LNCAP (cell line): ENCODE measurements at regions not wholly inside any gene's neighbourhood (a gene's known extent, or its start where the extent isn't known, plus 50 kb on each side); places are given as distances from the start of the nearest gene placed in this dataset.

Source experiments
- TF ChIP-seq, protein P1 (sequence below): fragments of 450-650 bp; IDR thresholded peaks from 2 replicates; pipeline ENCODE4 v1.5.1; 2017; ENCODE audit warnings: mild to moderate bottlenecking

GRCh38 chrX:63529961-63530360, 178.8 kb upstream of the SPIN4 start:
- TF ChIP-seq, protein P1, sequence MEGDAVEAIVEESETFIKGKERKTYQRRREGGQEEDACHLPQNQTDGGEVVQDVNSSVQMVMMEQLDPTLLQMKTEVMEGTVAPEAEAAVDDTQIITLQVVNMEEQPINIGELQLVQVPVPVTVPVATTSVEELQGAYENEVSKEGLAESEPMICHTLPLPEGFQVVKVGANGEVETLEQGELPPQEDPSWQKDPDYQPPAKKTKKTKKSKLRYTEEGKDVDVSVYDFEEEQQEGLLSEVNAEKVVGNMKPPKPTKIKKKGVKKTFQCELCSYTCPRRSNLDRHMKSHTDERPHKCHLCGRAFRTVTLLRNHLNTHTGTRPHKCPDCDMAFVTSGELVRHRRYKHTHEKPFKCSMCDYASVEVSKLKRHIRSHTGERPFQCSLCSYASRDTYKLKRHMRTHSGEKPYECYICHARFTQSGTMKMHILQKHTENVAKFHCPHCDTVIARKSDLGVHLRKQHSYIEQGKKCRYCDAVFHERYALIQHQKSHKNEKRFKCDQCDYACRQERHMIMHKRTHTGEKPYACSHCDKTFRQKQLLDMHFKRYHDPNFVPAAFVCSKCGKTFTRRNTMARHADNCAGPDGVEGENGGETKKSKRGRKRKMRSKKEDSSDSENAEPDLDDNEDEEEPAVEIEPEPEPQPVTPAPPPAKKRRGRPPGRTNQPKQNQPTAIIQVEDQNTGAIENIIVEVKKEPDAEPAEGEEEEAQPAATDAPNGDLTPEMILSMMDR: no peak

- TF ChIP-seq, protein P1: no peak
Measured at GRCh38 chrX:63526863-63527262, 175.7 kb upstream of the SPIN4 start.

GRCh38 chrX:63525491-63525890, 174.4 kb upstream of the SPIN4 start:
- TF ChIP-seq, protein P1: no peak

GRCh38 chrX:63514569-63515080, 163.5 kb upstream of the SPIN4 start:
- TF ChIP-seq, protein P1: no peak

DNA sequence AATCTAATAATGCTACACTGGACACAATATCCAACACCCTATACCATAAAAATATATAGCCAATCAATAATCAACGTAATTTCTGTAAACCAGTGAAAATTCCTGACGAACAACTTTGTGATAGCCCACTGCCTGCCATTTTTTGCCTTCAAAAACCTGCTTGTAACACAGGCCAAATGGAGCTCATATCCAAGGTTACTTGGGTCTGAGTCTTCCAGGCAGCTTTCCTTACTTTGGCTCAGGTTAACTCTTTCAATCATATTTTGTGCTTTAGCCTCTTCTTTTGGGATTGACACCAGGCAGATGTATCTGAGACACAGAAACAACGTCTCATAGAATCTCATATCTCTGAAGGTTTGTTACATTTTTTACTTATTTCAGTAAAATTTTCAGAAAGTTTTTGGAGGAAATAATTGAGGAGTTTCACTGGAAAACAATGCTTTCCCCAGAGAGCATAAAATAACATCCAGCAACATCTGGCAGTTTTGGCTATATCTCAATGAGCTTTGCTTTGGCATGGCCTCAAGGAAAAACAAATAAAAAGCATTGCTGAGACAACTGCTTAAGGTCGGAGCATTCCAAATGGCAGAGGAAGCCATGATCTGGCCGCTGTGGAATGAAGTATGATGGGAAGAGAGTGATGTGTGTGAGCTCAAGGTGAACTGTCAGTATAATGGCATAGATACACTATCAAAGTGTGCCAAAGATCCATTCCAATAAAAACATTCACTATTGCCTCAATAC, 162.9 kb upstream of the SPIN4 start:
- TF ChIP-seq, protein P1: no peak

DNA sequence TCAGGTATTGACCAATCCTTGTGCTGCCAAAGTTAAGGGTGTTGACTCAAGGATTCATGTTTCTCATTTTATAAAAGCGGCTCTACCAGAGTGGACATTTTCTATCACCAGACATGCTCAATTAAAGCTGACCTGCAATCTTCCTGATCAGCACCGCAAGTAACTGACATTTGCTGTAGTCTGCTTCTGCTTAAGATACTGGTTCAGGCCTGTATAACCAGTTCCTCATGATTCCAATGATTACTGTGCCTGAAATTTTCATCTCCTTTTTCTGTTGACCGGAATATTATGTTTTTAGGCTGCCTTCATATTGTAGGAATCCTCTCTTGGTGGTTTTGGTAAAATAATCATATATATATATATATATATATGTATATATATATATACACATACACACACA, 160.2 kb upstream of the SPIN4 start:
- TF ChIP-seq, protein P1: no peak

GRCh38 chrX:63508668-63509067, 157.5 kb upstream of the SPIN4 start:
- TF ChIP-seq, protein P1: no peak
